DOHH2 (cell line): ENCODE measurements at regions not wholly inside any gene's neighbourhood (a gene's known extent, or its start where the extent isn't known, plus 50 kb on each side); places are given as distances from the start of the nearest gene placed in this dataset.

Experiments
- H3F3A ChIP-seq: fragments of 200-600 bp; sonication (generic), shearing (Covaris generic); 2 replicates; pipeline ENCODE4 v1.6.0; 2016; ENCODE audit warnings: antibody characterized with exemption, mild to moderate bottlenecking; ENCODE audit not compliant: control insufficient read depth, insufficient read depth
- H3K27ac ChIP-seq: fragments of 200-600 bp; sonication (generic); 2 replicates; pipeline ENCODE4 v1.5.1; 2014; ENCODE audit warnings: low read depth, mild to moderate bottlenecking, low read length, moderate library complexity
- H3K27me3 ChIP-seq: fragments of 200-600 bp; sonication (generic); 2 replicates; pipeline ENCODE4 v1.6.1; 2014; ENCODE audit warnings: mild to moderate bottlenecking, low read length, mixed read lengths; ENCODE audit not compliant: control insufficient read depth
- H3K36me3 ChIP-seq: fragments of 200-600 bp; sonication (generic); 2 replicates; pipeline ENCODE4 v1.6.1; 2014; ENCODE audit warnings: mild to moderate bottlenecking, low read length, moderate library complexity, mixed read lengths; ENCODE audit not compliant: control insufficient read depth
- H3K4me1 ChIP-seq: fragments of 200-600 bp; sonication (generic); 2 replicates; pipeline ENCODE4 v1.6.1; 2014; ENCODE audit warnings: mild to moderate bottlenecking, low read length, mixed read lengths; ENCODE audit not compliant: control insufficient read depth
- H3K4me2 ChIP-seq: fragments of 200-600 bp; sonication (generic); 2 replicates; pipeline ENCODE4 v1.6.0; 2014; ENCODE audit warnings: mild to moderate bottlenecking, low read length, moderate library complexity
- H3K4me3 ChIP-seq: fragments of 200-600 bp; sonication (generic); 2 replicates; pipeline ENCODE4 v1.5.1; 2014; ENCODE audit warnings: mild to moderate bottlenecking, low read length, mixed read lengths
- H3K79me2 ChIP-seq: fragments of 200-600 bp; sonication (generic); 2 replicates; pipeline ENCODE4 v1.6.1; 2014; ENCODE audit warnings: mild to moderate bottlenecking, low read length, mixed read lengths; ENCODE audit not compliant: control insufficient read depth
- H3K9me2 ChIP-seq: fragments of 200-600 bp; sonication (generic); replicated peaks from 2 replicates; pipeline ENCODE4 v1.6.1; 2014; ENCODE audit warnings: mild to moderate bottlenecking, low read length, mixed read lengths; ENCODE audit not compliant: control insufficient read depth
- H3K9me3 ChIP-seq: fragments of 200-600 bp; sonication (generic); 2 replicates; pipeline ENCODE4 v1.6.1; 2014; ENCODE audit warnings: antibody characterized with exemption, low read length, mixed read lengths; ENCODE audit not compliant: control insufficient read depth, insufficient read depth
- H4K20me1 ChIP-seq: fragments of 200-600 bp; sonication (generic); 2 replicates; pipeline ENCODE4 v1.6.0; 2014; ENCODE audit warnings: low read depth, mild to moderate bottlenecking, antibody characterized with exemption, low read length, moderate library complexity; ENCODE audit not compliant: control insufficient read depth, insufficient read depth
- EZH2phosphoT487 ChIP-seq: fragments of 200-600 bp; sonication (generic); IDR thresholded peaks from 2 replicates; pipeline ENCODE4 v1.6.1; 2017; ENCODE audit warnings: borderline replicate concordance, mild to moderate bottlenecking, antibody characterized with exemption, low read length, moderate library complexity, mixed read lengths
- TF ChIP-seq, protein P1 (sequence below): fragments of 200-600 bp; sonication (generic); IDR thresholded peaks from one replicate; pipeline ENCODE4 v1.5.1; 2014; ENCODE audit warnings: antibody characterized with exemption, mild to moderate bottlenecking, low read depth, low read length; ENCODE audit not compliant: poor library complexity, severe bottlenecking

DNA sequence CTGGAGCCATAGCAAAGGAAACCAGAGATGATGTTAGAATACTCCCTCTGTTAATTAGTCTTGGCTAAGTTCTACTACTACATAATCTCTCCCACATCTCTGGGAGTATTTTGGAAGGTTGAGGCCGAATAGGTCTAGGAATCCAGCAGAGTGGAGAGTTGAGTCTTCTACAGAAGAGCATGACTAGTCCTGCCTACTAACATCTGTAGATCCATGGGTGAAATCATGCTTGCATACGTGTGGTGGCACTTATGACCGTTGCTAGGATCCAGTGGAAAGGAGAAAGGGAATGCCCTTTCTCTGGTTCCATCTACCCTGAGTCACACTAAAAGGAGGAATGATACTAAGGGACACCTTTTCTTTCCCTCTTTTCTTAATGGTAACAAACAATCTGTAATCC is 425.4 kb downstream of the KDM5D start:
- Histone ChIP-seq H3K9me2 (no peaks in the 10 kb centered on the region), H3K4me2 (no peak overlapping the region), H3K79me2 (no peaks in the 10 kb centered on the region), H3F3A (no peaks in the 10 kb centered on the region), H3K27me3 (no peaks in the 10 kb centered on the region), H4K20me1 (no peaks in the 10 kb centered on the region), H3K9me3 (no peaks in the 10 kb centered on the region), H3K4me3 (no peak overlapping the region), H3K27ac (no peak overlapping the region), H3K36me3 (no peaks in the 10 kb centered on the region), H3K4me1 (no peaks in the 10 kb centered on the region)
- TF ChIP-seq, protein P1, sequence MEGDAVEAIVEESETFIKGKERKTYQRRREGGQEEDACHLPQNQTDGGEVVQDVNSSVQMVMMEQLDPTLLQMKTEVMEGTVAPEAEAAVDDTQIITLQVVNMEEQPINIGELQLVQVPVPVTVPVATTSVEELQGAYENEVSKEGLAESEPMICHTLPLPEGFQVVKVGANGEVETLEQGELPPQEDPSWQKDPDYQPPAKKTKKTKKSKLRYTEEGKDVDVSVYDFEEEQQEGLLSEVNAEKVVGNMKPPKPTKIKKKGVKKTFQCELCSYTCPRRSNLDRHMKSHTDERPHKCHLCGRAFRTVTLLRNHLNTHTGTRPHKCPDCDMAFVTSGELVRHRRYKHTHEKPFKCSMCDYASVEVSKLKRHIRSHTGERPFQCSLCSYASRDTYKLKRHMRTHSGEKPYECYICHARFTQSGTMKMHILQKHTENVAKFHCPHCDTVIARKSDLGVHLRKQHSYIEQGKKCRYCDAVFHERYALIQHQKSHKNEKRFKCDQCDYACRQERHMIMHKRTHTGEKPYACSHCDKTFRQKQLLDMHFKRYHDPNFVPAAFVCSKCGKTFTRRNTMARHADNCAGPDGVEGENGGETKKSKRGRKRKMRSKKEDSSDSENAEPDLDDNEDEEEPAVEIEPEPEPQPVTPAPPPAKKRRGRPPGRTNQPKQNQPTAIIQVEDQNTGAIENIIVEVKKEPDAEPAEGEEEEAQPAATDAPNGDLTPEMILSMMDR = no peak

DNA sequence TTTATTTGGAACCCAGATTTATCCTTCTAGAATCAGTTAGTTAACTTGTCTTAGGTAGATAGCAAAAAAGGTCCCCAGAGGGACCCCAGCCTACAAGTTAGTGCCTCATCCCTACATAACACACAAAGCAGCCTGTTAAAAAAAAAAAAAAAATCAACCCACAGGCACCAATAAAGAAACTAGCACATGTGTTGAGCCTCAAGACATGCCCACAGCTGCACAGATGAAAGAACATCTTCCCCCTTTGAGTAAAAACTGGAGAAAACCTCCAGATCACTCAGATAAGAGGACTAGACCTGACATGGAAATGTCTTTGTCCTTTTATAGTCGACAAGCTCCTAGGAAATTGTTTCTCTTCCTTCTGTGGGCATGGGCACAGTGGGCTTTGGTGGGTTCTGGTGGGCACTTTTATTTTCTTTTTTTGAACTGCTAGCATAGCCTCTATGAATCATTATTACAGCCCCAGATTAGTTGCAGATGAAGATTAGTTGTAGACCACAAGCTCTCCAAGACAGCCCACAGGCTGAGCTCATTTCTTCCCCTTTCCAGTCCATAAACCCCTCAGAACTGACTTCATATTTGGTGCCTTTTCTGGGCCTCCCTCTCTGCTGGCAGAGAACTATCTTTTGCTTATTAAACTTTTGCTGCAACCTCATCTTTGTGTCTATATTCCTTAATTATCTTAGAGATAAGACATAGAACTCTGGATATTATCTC is 427.1 kb downstream of the KDM5D start:
- no peaks in the 10 kb centered on the region for H3F3A ChIP-seq
- TF ChIP-seq EZH2phosphoT487 = no peak
- TF ChIP-seq, protein P1 = no peak
- no peaks in the 10 kb centered on the region for H3K36me3 ChIP-seq
- no peak overlapping the region for H3K27ac ChIP-seq
- H3K27me3 ChIP-seq = no peaks in the 10 kb centered on the region
- no peaks in the 10 kb centered on the region for H3K4me1 ChIP-seq
- no peak overlapping the region for H3K4me2 ChIP-seq
- H3K9me3 ChIP-seq = no peaks in the 10 kb centered on the region
- H4K20me1 ChIP-seq = no peaks in the 10 kb centered on the region
- H3K4me3 ChIP-seq = no peak overlapping the region
- no peaks in the 10 kb centered on the region for H3K79me2 ChIP-seq
- no peaks in the 10 kb centered on the region for H3K9me2 ChIP-seq

DNA sequence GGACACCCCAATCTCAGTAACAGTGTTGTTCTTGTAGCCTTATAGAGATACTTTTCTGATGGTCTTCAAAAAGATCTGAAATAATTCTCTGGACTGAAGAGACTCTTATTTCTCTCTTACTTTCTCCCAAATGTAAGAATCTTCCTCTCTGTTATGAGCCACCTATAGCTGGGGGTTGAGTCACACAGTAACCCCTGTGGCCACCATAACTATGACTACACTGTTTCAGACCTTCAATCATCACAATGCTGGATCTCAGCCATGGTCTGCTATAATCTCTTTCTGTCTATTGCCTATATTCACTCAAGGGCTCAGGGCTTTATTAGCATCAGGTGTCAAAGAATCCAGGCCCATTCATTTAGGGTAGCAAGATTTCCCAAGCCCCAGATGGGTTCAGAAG is 436.9 kb downstream of the KDM5D start:
- Histone ChIP-seq H3K27ac (no peak overlapping the region), H3K4me1 (no peaks in the 10 kb centered on the region), H3K36me3 (no peaks in the 10 kb centered on the region), H3K79me2 (no peaks in the 10 kb centered on the region), H4K20me1 (no peaks in the 10 kb centered on the region), H3K4me3 (no peak overlapping the region), H3K4me2 (no peak overlapping the region), H3K9me3 (no peaks in the 10 kb centered on the region), H3K27me3 (no peaks in the 10 kb centered on the region), H3K9me2 (no peaks in the 10 kb centered on the region), H3F3A (no peaks in the 10 kb centered on the region)
- no peak for TF ChIP-seq EZH2phosphoT487
- TF ChIP-seq, protein P1 = no peak
